CD14-positive monocyte (primary cell): ENCODE measurements at regions not wholly inside any gene's neighbourhood (a gene's known extent, or its start where the extent isn't known, plus 50 kb on each side); places are given as distances from the start of the nearest gene placed in this dataset.
"Not testable (repeated sequence)": the region's sequence is repeated elsewhere in the genome, so short reads cannot be mapped to it uniquely, and the experiment has no call there.

ENCODE experiments used
- DNase-seq, 3 donors: peaks; one replicate each; pipeline ENCODE4 v3.0.0-alpha.2; 2011 to 2022
- H2AFZ ChIP-seq: 2 replicates; pipeline ENCODE4 v1.6.0; 2012; ENCODE audit warnings: mild to moderate bottlenecking, low read depth, low read length, inconsistent platforms; ENCODE audit not compliant: insufficient read depth, poor library complexity, severe bottlenecking
- H3K27ac ChIP-seq, 2 donors: 1 replicate in 1 of 2; 2 replicates in 1 of 2; pipeline ENCODE4 v1.5.1; 2012 to 2013; ENCODE audit warnings: low read length in 2 of 2, control low read depth in 1 of 2, inconsistent platforms in 1 of 2, low read depth in 1 of 2, mild to moderate bottlenecking in 1 of 2
- H3K27me3 ChIP-seq, 2 donors: one replicate each; pipeline versions ENCODE4 v1.6.0 to v1.6.1; 2011 to 2013; ENCODE audit warnings: low read length in 2 of 2; ENCODE audit not compliant: control insufficient read depth in 2 of 2, insufficient read depth in 2 of 2
- H3K36me3 ChIP-seq, 2 donors: replicated peaks in 1 of 2; 1 replicate in 1 of 2; 2 replicates in 1 of 2; pipeline versions ENCODE4 v1.5.1 to v1.6.1; 2012 to 2013; ENCODE audit warnings: low read length in 2 of 2, control low read depth in 1 of 2, inconsistent platforms in 1 of 2, mild to moderate bottlenecking in 1 of 2; ENCODE audit not compliant: insufficient read depth in 2 of 2, control insufficient read depth in 1 of 2
- H3K4me1 ChIP-seq, 2 donors: 1 replicate in 1 of 2; 2 replicates in 1 of 2; pipeline versions ENCODE4 v1.5.1 to v1.6.1; 2012 to 2013; ENCODE audit warnings: low read length in 2 of 2, control low read depth in 1 of 2, inconsistent platforms in 1 of 2, mild to moderate bottlenecking in 1 of 2, moderate library complexity in 1 of 2; ENCODE audit not compliant: insufficient read depth in 2 of 2, control insufficient read depth in 1 of 2
- H3K4me2 ChIP-seq: replicated peaks from 2 replicates; pipeline ENCODE3; 2012; ENCODE audit warnings: low read length, moderate library complexity, mild to moderate bottlenecking; ENCODE audit not compliant: poor library complexity, severe bottlenecking; ENCODE audit errors: extremely low read depth
- H3K4me3 ChIP-seq, 3 experiments: fragments of 200-600 bp in 1 of 3; sonication (generic) in 1 of 3; replicated peaks in 1 of 3; 1 replicate in 2 of 3; 2 replicates in 1 of 3; pipeline ENCODE4 v1.5.1; 2011 to 2013; ENCODE audit warnings: low read length in 3 of 3, mild to moderate bottlenecking in 3 of 3, control low read depth in 2 of 3, low read depth in 2 of 3, inconsistent platforms in 1 of 3, moderate library complexity in 1 of 3
- H3K79me2 ChIP-seq: 2 replicates; pipeline ENCODE4 v1.6.0; 2012; ENCODE audit warnings: mild to moderate bottlenecking, control low read depth, inconsistent platforms, low read length, moderate library complexity; ENCODE audit not compliant: insufficient read depth
- H3K9ac ChIP-seq: 2 replicates; pipeline ENCODE4 v1.6.0; 2017; ENCODE audit warnings: low read length, mild to moderate bottlenecking; ENCODE audit not compliant: insufficient read depth, poor library complexity, severe bottlenecking
- H3K9me3 ChIP-seq, 2 donors: replicated peaks in 1 of 2; 1 replicate in 1 of 2; 2 replicates in 1 of 2; pipeline versions ENCODE4 v1.5.1 to v1.6.1; 2012 to 2013; ENCODE audit warnings: low read length in 2 of 2, control low read depth in 1 of 2; ENCODE audit not compliant: control insufficient read depth in 1 of 2, insufficient read depth in 1 of 2
- H4K20me1 ChIP-seq: 2 replicates; pipeline ENCODE4 v1.6.0; 2012; ENCODE audit warnings: mild to moderate bottlenecking, low read length, control low read depth, moderate library complexity; ENCODE audit not compliant: insufficient read depth
- H3K27ac Mint-ChIP-seq, 7 donors: one replicate each; pipeline ENCODE4 v1.8.0; 2020; ENCODE audit warnings: mild to moderate bottlenecking in 7 of 7, mixed read lengths in 7 of 7, moderate library complexity in 6 of 7, inconsistent platforms in 2 of 7
- H3K27me3 Mint-ChIP-seq, 3 donors: one replicate each; pipeline ENCODE4 v1.8.0; 2021 to 2022; ENCODE audit warnings: low read depth in 3 of 3, mild to moderate bottlenecking in 3 of 3, mixed read lengths in 3 of 3, moderate library complexity in 3 of 3, inconsistent platforms in 1 of 3
- H3K36me3 Mint-ChIP-seq, 2 donors: one replicate each; pipeline ENCODE4 v1.8.0; 2020; ENCODE audit warnings: mixed read lengths in 2 of 2, inconsistent platforms in 1 of 2, mild to moderate bottlenecking in 1 of 2
- H3K4me1 Mint-ChIP-seq: one replicate; pipeline ENCODE4 v1.8.0; 2020; ENCODE audit warnings: mild to moderate bottlenecking, mixed read lengths
- H3K4me3 Mint-ChIP-seq, 2 donors: one replicate each; pipeline ENCODE4 v1.8.0; 2020; ENCODE audit warnings: mild to moderate bottlenecking in 2 of 2, mixed read lengths in 2 of 2, moderate library complexity in 1 of 2
- H3K9me3 Mint-ChIP-seq, 7 donors: one replicate each; pipeline ENCODE4 v1.8.0; 2020 to 2022; ENCODE audit warnings: mixed read lengths in 7 of 7, mild to moderate bottlenecking in 6 of 7, moderate library complexity in 6 of 7, inconsistent platforms in 2 of 7
- CTCF ChIP-seq: fragments of 200-600 bp; IDR thresholded peaks from one replicate; pipeline ENCODE4 v1.8.0; 2022; ENCODE audit warnings: antibody characterized with exemption, mild to moderate bottlenecking
- WGBS: methylation state at CpG from one replicate; pipeline ENCODE4 v1.1.5; 2013; ENCODE audit warnings: missing lambda C conversion rate; ENCODE audit not compliant: insufficient coverage; 5-methylcytosine and 5-hydroxymethylcytosine counted together
- intact Hi-C, 2 donors: fragments of 100-400 bp; cut with micrococcal nuclease; formaldehyde crosslinking; loops; one replicate each; pipeline versions ENCODE4 v1.15.0 to v1.15.1; 2023

GRCh38 chr11:129710423-129710822 is 105.2 kb upstream of the TMEM45B start:
- H2AFZ ChIP-seq, result no peak overlapping the region
- Mint-ChIP-seq H3K27ac (peak overlapping the region in 1 of 7 donors; percentile 11), H3K36me3 (no peaks in the 10 kb centered on the region), H3K4me1 (no peaks in the 10 kb centered on the region), H3K27me3 (peaks cover 5 to 10% (median 8%) of the 10 kb centered on the region in 3 donors), H3K4me3 (no peak overlapping the region), H3K9me3 (peaks cover 0 to 9% (median 0%) of the 10 kb centered on the region in 7 donors)
- intact Hi-C loops, result no loop called here
- no peak overlapping the region for H3K9ac ChIP-seq
- no peaks in the 10 kb centered on the region for H3K36me3 ChIP-seq
- no peak overlapping the region for H3K27ac ChIP-seq
- H3K4me1 ChIP-seq, result no peaks in the 10 kb centered on the region
- no peak for DNase-seq
- WGBS, result 83% methylated on average over 1 of the region's 2 CpGs
- no peaks in the 10 kb centered on the region for H3K27me3 ChIP-seq
- H3K79me2 ChIP-seq, result no peaks in the 10 kb centered on the region
- H3K4me2 ChIP-seq, result no peak overlapping the region
- no peaks in the 10 kb centered on the region for H4K20me1 ChIP-seq
- TF ChIP-seq CTCF, result no peak
- no peaks in the 10 kb centered on the region for H3K9me3 ChIP-seq
- no peak overlapping the region for H3K4me3 ChIP-seq

GRCh38 chr11:129711760-129712159 is 103.9 kb upstream of the TMEM45B start:
- H3K4me3 Mint-ChIP-seq, result no peak overlapping the region
- no peaks in the 10 kb centered on the region for H3K79me2 ChIP-seq

GRCh38 chr11:129712486-129713240 is 103.0 kb upstream of the TMEM45B start:
- H3K4me3 ChIP-seq, H2AFZ ChIP-seq, H3K4me2 ChIP-seq, H3K79me2 ChIP-seq, H3K9ac ChIP-seq, H3K36me3 Mint-ChIP-seq, H3K27me3 ChIP-seq, H3K27ac Mint-ChIP-seq, H3K9me3 Mint-ChIP-seq, intact Hi-C loops, H3K27ac ChIP-seq, H3K9me3 ChIP-seq, H3K4me1 ChIP-seq, DNase-seq, H3K4me3 Mint-ChIP-seq, H3K36me3 ChIP-seq, H3K4me1 Mint-ChIP-seq, H4K20me1 ChIP-seq, H3K27me3 Mint-ChIP-seq: not testable (repeated sequence)
- WGBS, result 95% methylated on average over 24 of the region's 25 CpGs

More at GRCh38 chr11:129711760-129712159, 103.9 kb upstream of the TMEM45B start:
- Histone ChIP-seq H4K20me1 (no peaks in the 10 kb centered on the region), H3K4me1 (no peaks in the 10 kb centered on the region), H3K36me3 (no peaks in the 10 kb centered on the region), H3K27ac (no peak overlapping the region), H2AFZ (no peak overlapping the region), H3K9ac (no peak overlapping the region), H3K27me3 (no peaks in the 10 kb centered on the region), H3K4me2 (no peak overlapping the region), H3K9me3 (no peaks in the 10 kb centered on the region), H3K4me3 (no peak overlapping the region)
- 67% methylated on average over 1 of the region's 3 CpGs for WGBS
- Mint-ChIP-seq H3K9me3 (peaks cover 0 to 9% (median 0%) of the 10 kb centered on the region in 7 donors), H3K27me3 (peaks cover 5 to 10% (median 8%) of the 10 kb centered on the region in 3 donors), H3K36me3 (no peaks in the 10 kb centered on the region), H3K27ac (no peak overlapping the region), H3K4me1 (no peaks in the 10 kb centered on the region)
- no peak for TF ChIP-seq CTCF
- intact Hi-C loops, result no loop called here
- no peak for DNase-seq
